ENCODE measurements at regions not wholly inside any gene's neighbourhood (a gene's known extent, or its start where the extent isn't known, plus 50 kb on each side); places are given as distances from the start of the nearest gene placed in this dataset.

DNA sequence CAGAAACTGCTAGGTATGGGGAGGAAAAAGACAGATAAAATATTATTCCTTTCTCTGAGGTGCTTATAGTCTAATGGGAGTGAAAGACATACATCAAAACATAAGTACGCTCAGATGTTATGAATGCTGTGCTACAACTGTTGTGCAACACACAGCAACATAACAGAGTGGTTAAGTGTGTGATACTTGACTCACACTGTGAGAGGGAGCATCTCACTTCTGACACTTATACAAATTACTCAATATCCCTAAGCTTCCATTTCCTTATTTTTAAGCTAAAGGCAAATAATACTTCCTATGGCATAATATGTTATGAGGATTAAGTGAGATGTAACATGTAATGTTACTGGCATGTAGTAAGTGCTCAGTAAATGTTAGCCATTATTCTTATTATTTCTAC lies 110.6 kb upstream of the FER start:
- TF ChIP-seq EZH2 (IDR thresholded peaks at IDR 0.05; ENCODE audit: borderline replicate concordance, low read depth, low read length, severe bottlenecking) (no peak), POLR2A (IDR thresholded peaks at IDR 0.05; ENCODE audit: low read depth, low read length) (no peak), POLR2AphosphoS5 (IDR thresholded peaks at IDR 0.05; ENCODE audit: insufficient read depth, low read depth, low read length) (no peak), MYC (IDR thresholded peaks at IDR 0.05; ENCODE audit: low read depth, low read length) (no peak), JUN (IDR thresholded peaks at IDR 0.05; ENCODE audit: borderline replicate concordance, insufficient read depth, insufficient read length, low read depth) (no peak), GATA2 (IDR thresholded peaks at IDR 0.05; ENCODE audit: insufficient read depth, insufficient read length, low read depth, low read length) (no peak), FOS (IDR thresholded peaks at IDR 0.05; ENCODE audit: borderline replicate concordance, insufficient read depth, low read length) (no peak)
- TF ChIP-seq, protein P1, sequence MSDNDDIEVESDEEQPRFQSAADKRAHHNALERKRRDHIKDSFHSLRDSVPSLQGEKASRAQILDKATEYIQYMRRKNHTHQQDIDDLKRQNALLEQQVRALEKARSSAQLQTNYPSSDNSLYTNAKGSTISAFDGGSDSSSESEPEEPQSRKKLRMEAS (IDR thresholded peaks at IDR 0.05; ENCODE audit: insufficient read depth, insufficient read length), result no peak
- TF ChIP-seq, protein P2, sequence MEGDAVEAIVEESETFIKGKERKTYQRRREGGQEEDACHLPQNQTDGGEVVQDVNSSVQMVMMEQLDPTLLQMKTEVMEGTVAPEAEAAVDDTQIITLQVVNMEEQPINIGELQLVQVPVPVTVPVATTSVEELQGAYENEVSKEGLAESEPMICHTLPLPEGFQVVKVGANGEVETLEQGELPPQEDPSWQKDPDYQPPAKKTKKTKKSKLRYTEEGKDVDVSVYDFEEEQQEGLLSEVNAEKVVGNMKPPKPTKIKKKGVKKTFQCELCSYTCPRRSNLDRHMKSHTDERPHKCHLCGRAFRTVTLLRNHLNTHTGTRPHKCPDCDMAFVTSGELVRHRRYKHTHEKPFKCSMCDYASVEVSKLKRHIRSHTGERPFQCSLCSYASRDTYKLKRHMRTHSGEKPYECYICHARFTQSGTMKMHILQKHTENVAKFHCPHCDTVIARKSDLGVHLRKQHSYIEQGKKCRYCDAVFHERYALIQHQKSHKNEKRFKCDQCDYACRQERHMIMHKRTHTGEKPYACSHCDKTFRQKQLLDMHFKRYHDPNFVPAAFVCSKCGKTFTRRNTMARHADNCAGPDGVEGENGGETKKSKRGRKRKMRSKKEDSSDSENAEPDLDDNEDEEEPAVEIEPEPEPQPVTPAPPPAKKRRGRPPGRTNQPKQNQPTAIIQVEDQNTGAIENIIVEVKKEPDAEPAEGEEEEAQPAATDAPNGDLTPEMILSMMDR (IDR thresholded peaks at IDR 0.05; ENCODE audit: extremely low read depth in 1 of 2, insufficient read depth in 1 of 2, low read depth in 1 of 2, low read length in 2 of 2), result no peak

Data from endothelial cell of umbilical vein (primary cell).